Esophagus squamous epithelium (tissue), 4 donors: ENCODE measurements at regions not wholly inside any gene's neighbourhood (a gene's known extent, or its start where the extent isn't known, plus 50 kb on each side); places are given as distances from the start of the nearest gene placed in this dataset.

Experiments
- POLR2A ChIP-seq, 4 donors: fragments of 450-650 bp; IDR thresholded peaks; one replicate each; pipeline ENCODE4 v1.6.1; 2017; ENCODE audit warnings: antibody characterized with exemption in 4 of 4, mild to moderate bottlenecking in 4 of 4, moderate library complexity in 3 of 4
- TF ChIP-seq, protein P1 (sequence below), 6 experiments: fragments of 450-650 bp in 4 of 6; fragments of 200-600 bp in 2 of 6; sonication (generic) in 2 of 6; IDR thresholded peaks; one replicate each; pipeline ENCODE4 v1.5.1; 2016 to 2019; ENCODE audit warnings: antibody characterized with exemption in 6 of 6, mild to moderate bottlenecking in 4 of 6, moderate library complexity in 4 of 6

DNA sequence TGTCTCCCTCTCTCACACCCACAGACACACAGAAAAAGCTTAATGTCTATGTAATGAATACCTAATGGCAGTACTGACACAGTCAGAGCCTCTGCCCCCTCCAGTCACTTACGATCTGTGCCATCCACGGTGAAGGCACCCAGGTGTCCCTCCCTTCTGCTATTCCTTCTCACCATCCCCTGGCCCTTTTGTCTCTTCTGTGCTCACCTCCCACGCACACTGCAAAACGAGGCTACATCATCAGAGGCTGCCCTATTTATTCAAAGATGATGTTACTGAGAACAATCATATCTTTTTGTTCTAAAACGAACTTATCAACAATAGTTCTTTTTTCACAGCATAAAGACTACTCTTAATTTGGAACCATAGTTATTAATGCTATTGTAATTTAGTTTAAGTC lies 246.9 kb upstream of the MKLN1 start:
- no peak for TF ChIP-seq POLR2A (IDR thresholded peaks at IDR 0.05)
- TF ChIP-seq, protein P1, sequence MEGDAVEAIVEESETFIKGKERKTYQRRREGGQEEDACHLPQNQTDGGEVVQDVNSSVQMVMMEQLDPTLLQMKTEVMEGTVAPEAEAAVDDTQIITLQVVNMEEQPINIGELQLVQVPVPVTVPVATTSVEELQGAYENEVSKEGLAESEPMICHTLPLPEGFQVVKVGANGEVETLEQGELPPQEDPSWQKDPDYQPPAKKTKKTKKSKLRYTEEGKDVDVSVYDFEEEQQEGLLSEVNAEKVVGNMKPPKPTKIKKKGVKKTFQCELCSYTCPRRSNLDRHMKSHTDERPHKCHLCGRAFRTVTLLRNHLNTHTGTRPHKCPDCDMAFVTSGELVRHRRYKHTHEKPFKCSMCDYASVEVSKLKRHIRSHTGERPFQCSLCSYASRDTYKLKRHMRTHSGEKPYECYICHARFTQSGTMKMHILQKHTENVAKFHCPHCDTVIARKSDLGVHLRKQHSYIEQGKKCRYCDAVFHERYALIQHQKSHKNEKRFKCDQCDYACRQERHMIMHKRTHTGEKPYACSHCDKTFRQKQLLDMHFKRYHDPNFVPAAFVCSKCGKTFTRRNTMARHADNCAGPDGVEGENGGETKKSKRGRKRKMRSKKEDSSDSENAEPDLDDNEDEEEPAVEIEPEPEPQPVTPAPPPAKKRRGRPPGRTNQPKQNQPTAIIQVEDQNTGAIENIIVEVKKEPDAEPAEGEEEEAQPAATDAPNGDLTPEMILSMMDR (IDR thresholded peaks at IDR 0.05) = no peak
